GM21737 (cell line): ENCODE measurements at regions not wholly inside any gene's neighbourhood (a gene's known extent, or its start where the extent isn't known, plus 50 kb on each side); places are given as distances from the start of the nearest gene placed in this dataset.

ENCODE experiments used
- ATAC-seq: cut with Tn5 transposase; IDR thresholded peaks from one replicate; pipeline ENCODE4 v1.9.1; 2021; ENCODE audit warnings: mild to moderate bottlenecking, moderate library complexity; ENCODE audit not compliant: unreplicated experiment

- no peak for ATAC-seq
Measured at GRCh38 chr6:104434519-104434918, 425.2 kb downstream of the HACE1 start.

GRCh38 chr6:104431096-104431495 is 428.6 kb downstream of the HACE1 start:
- no peak for ATAC-seq

GRCh38 chr6:104428184-104428583 is 431.5 kb downstream of the HACE1 start:
- ATAC-seq = no peak

- ATAC-seq = no peak
Measured at GRCh38 chr6:104423691-104424090, 436.0 kb downstream of the HACE1 start.

- no peak for ATAC-seq
Measured at GRCh38 chr6:104421650-104422049, 438.1 kb downstream of the HACE1 start.

GRCh38 chr6:104418839-104419238 is 440.9 kb downstream of the HACE1 start:
- no peak for ATAC-seq

- ATAC-seq = no peak
Measured at GRCh38 chr6:104418125-104418524, 441.6 kb downstream of the HACE1 start.

- ATAC-seq = no peak
Measured at GRCh38 chr6:104414723-104415122, 445.0 kb downstream of the HACE1 start.

- no peak for ATAC-seq
Measured at GRCh38 chr6:104413767-104414166, 446.0 kb downstream of the HACE1 start.

- no peak for ATAC-seq
Measured at GRCh38 chr6:104411302-104411701, 448.4 kb downstream of the HACE1 start.

GRCh38 chr6:104409913-104410312 is 449.8 kb downstream of the HACE1 start:
- no peak for ATAC-seq

- ATAC-seq = no peak
Measured at GRCh38 chr6:104407957-104408356, 451.8 kb downstream of the HACE1 start.

- no peak for ATAC-seq
Measured at GRCh38 chr6:104404377-104404776, 455.3 kb downstream of the HACE1 start.

- no peak for ATAC-seq
Measured at GRCh38 chr6:104402572-104402971, 457.1 kb downstream of the HACE1 start.

- no peak for ATAC-seq
Measured at GRCh38 chr6:104401926-104402325, 457.8 kb downstream of the HACE1 start.

GRCh38 chr6:104400844-104401243 is 458.9 kb downstream of the HACE1 start:
- ATAC-seq = no peak

GRCh38 chr6:104396077-104396476 is 463.6 kb downstream of the HACE1 start:
- ATAC-seq = no peak

GRCh38 chr6:104381907-104382306 is 477.8 kb downstream of the HACE1 start:
- no peak for ATAC-seq

GRCh38 chr6:104365451-104366234 is 494.1 kb downstream of the HACE1 start:
- ATAC-seq = no peak

GRCh38 chr6:104357928-104358327 is 501.8 kb downstream of the HACE1 start:
- ATAC-seq = no peak

GRCh38 chr6:104356197-104356596 is 503.5 kb downstream of the HACE1 start:
- no peak for ATAC-seq

GRCh38 chr6:104349191-104349590 is 510.5 kb downstream of the HACE1 start:
- no peak for ATAC-seq

- no peak for ATAC-seq
Measured at GRCh38 chr6:104344223-104344622, 515.5 kb downstream of the HACE1 start.
